Osteocyte (in vitro differentiated cells): ENCODE measurements at regions not wholly inside any gene's neighbourhood (a gene's known extent, or its start where the extent isn't known, plus 50 kb on each side); places are given as distances from the start of the nearest gene placed in this dataset.

Source experiments
- DNase-seq: peaks from one replicate; pipeline ENCODE4 v3.0.0; 2021; ENCODE audit warnings: mixed read lengths; ENCODE audit not compliant: unreplicated experiment; ENCODE audit errors: extremely low spot score
- H3K27ac Mint-ChIP-seq: one replicate; pipeline ENCODE4 v1.8.0; 2021; ENCODE audit warnings: mild to moderate bottlenecking, mixed read lengths; ENCODE audit not compliant: unreplicated experiment
- H3K27me3 Mint-ChIP-seq: one replicate; pipeline ENCODE4 v1.8.0; 2021; ENCODE audit warnings: mixed read lengths; ENCODE audit not compliant: unreplicated experiment
- H3K36me3 Mint-ChIP-seq: one replicate; pipeline ENCODE4 v1.8.0; 2021; ENCODE audit warnings: mixed read lengths; ENCODE audit not compliant: unreplicated experiment
- H3K4me1 Mint-ChIP-seq: one replicate; pipeline ENCODE4 v1.8.0; 2021; ENCODE audit warnings: mixed read lengths; ENCODE audit not compliant: unreplicated experiment
- H3K4me3 Mint-ChIP-seq: one replicate; pipeline ENCODE4 v1.8.0; 2021; ENCODE audit warnings: mild to moderate bottlenecking, moderate library complexity, mixed read lengths; ENCODE audit not compliant: unreplicated experiment
- H3K9me3 Mint-ChIP-seq: one replicate; pipeline ENCODE4 v1.8.0; 2021; ENCODE audit warnings: mixed read lengths; ENCODE audit not compliant: unreplicated experiment
- CTCF ChIP-seq: fragments of 200-600 bp; sonication (generic); IDR thresholded peaks from 2 replicates; pipeline ENCODE4 v1.5.0; 2021; ENCODE audit warnings: antibody characterized with exemption, mild to moderate bottlenecking, moderate library complexity

GRCh38 chr6:40722553-40723258 lies 135.5 kb upstream of the LRFN2 start:
- peaks cover 32% of the 10 kb centered on the region for H3K4me1 Mint-ChIP-seq
- no peak overlapping the region for H3K4me3 Mint-ChIP-seq
- H3K27ac Mint-ChIP-seq = no peak overlapping the region
- TF ChIP-seq CTCF = no peak
- no peaks in the 10 kb centered on the region for H3K27me3 Mint-ChIP-seq
- no peaks in the 10 kb centered on the region for H3K9me3 Mint-ChIP-seq
- no peak for DNase-seq
- H3K36me3 Mint-ChIP-seq = no peaks in the 10 kb centered on the region

GRCh38 chr6:40722091-40722490 lies 134.9 kb upstream of the LRFN2 start:
- Mint-ChIP-seq H3K4me1 (peaks cover 32% of the 10 kb centered on the region), H3K27me3 (no peaks in the 10 kb centered on the region)

GRCh38 chr6:40721271-40721952 lies 134.2 kb upstream of the LRFN2 start:
- no peak overlapping the region for H3K27ac Mint-ChIP-seq
- no peaks in the 10 kb centered on the region for H3K9me3 Mint-ChIP-seq
- H3K36me3 Mint-ChIP-seq = no peaks in the 10 kb centered on the region
- H3K27me3 Mint-ChIP-seq = no peaks in the 10 kb centered on the region
- H3K4me3 Mint-ChIP-seq = no peak overlapping the region
- peaks cover 32% of the 10 kb centered on the region for H3K4me1 Mint-ChIP-seq
- TF ChIP-seq CTCF = no peak
- no peak for DNase-seq

More at GRCh38 chr6:40722091-40722490, 134.9 kb upstream of the LRFN2 start:
- TF ChIP-seq CTCF = no peak
- H3K27ac Mint-ChIP-seq = no peak overlapping the region
- H3K36me3 Mint-ChIP-seq = no peaks in the 10 kb centered on the region
- no peaks in the 10 kb centered on the region for H3K9me3 Mint-ChIP-seq
- no peak for DNase-seq
- H3K4me3 Mint-ChIP-seq = no peak overlapping the region

GRCh38 chr6:40720375-40720748 lies 133.2 kb upstream of the LRFN2 start:
- H3K27ac Mint-ChIP-seq = no peak overlapping the region
- H3K36me3 Mint-ChIP-seq = no peaks in the 10 kb centered on the region
- no peak overlapping the region for H3K4me3 Mint-ChIP-seq
- H3K4me1 Mint-ChIP-seq = peaks cover 32% of the 10 kb centered on the region
- DNase-seq = no peak
- TF ChIP-seq CTCF = no peak
- H3K27me3 Mint-ChIP-seq = peaks cover 4% of the 10 kb centered on the region
- no peaks in the 10 kb centered on the region for H3K9me3 Mint-ChIP-seq

- Mint-ChIP-seq H3K9me3 (no peaks in the 10 kb centered on the region), H3K27ac (peak overlapping the region; percentile 84), H3K36me3 (no peaks in the 10 kb centered on the region), H3K27me3 (peaks cover 7% of the 10 kb centered on the region), H3K4me3 (peak overlapping the region; percentile 50), H3K4me1 (peaks cover 32% of the 10 kb centered on the region)
- no peak for DNase-seq
- TF ChIP-seq CTCF = no peak
Observed at GRCh38 chr6:40719671-40720374, 132.7 kb upstream of the LRFN2 start.
